GM12878 (cell line): ENCODE measurements at regions not wholly inside any gene's neighbourhood (a gene's known extent, or its start where the extent isn't known, plus 50 kb on each side); places are given as distances from the start of the nearest gene placed in this dataset.

Source experiments
- ATAC-seq: fragments of 200-7000 bp; cut with Tn5 transposase; 3 replicates; pipeline ENCODE4 v1.9.1; 2020; ENCODE audit warnings: mild to moderate bottlenecking, moderate library complexity
- BruUV-seq: library from RNA; stranded (reverse); fragments of 400-500 nt; replicated peaks from 2 replicates; lab custom pipeline; 2021; lab: Mats Ljungman, UMichigan
- CTCF ChIA-PET: fragments of 300-600 bp; sonication (Branson Sonifier 250); formaldehyde crosslinking; extraction: SDS; loops from one replicate; lab custom pipeline; 2021; ENCODE audit warnings: inconsistent platforms; lab: Yijun Ruan, JAX
- POLR2A ChIA-PET: fragments of 350-600 bp; formaldehyde crosslinking; extraction: SDS; loops from one replicate; lab custom pipeline; 2021; ENCODE audit warnings: inconsistent platforms; lab: Charles Lee
- RAD21 ChIA-PET: fragments of 300-600 bp; sonication (Branson Sonifier 250); formaldehyde crosslinking; loops from one replicate; lab custom pipeline; 2023; ENCODE audit warnings: antibody characterized with exemption; ENCODE audit not compliant: unreplicated experiment; lab: Charles Lee
- SMC1A ChIA-PET: fragments of 300-600 bp; sonication (Branson Sonifier 250); formaldehyde crosslinking; loops from one replicate; lab custom pipeline; 2023; ENCODE audit not compliant: unreplicated experiment, uncharacterized antibody; lab: Charles Lee
- DNase-seq: peaks from one replicate; pipeline ENCODE4 v3.0.0-alpha.2; 2011; ENCODE audit warnings: low read depth, low spot score
- FAIRE-seq: peaks from 3 replicates; lab custom pipeline; 2011; peaks lifted over from hg19 to GRCh38; lab: Jason Lieb, UNC
- H2AFZ ChIP-seq: 2 replicates; pipeline ENCODE4 v1.6.0; 2011; ENCODE audit warnings: low read depth, low read length, control low read depth; ENCODE audit not compliant: control insufficient read depth
- H3K27ac ChIP-seq: 2 replicates; pipeline ENCODE4 v1.5.1; 2011; ENCODE audit warnings: control low read depth; ENCODE audit not compliant: control insufficient read depth, insufficient read depth
- H3K27me3 ChIP-seq, 2 experiments: replicated peaks in 1 of 2; 2 replicates each; pipeline versions ENCODE4 v1.6.0 to v1.6.1; 2011; ENCODE audit warnings: low read length in 1 of 2; ENCODE audit not compliant: control insufficient read depth in 2 of 2, insufficient read depth in 2 of 2
- H3K36me3 ChIP-seq, 2 experiments: 2 replicates each; pipeline ENCODE4 v1.5.1; 2011; ENCODE audit warnings: low read length in 1 of 2; ENCODE audit not compliant: control insufficient read depth in 2 of 2, insufficient read depth in 2 of 2
- H3K4me1 ChIP-seq: 2 replicates; pipeline ENCODE4 v1.6.1; 2011; ENCODE audit warnings: mild to moderate bottlenecking, low read length, moderate library complexity, mixed read lengths; ENCODE audit not compliant: control insufficient read depth, insufficient read depth
- H3K4me2 ChIP-seq: 2 replicates; pipeline ENCODE4 v1.6.0; 2011; ENCODE audit warnings: control low read depth; ENCODE audit not compliant: control insufficient read depth, insufficient read depth
- H3K4me3 ChIP-seq: fragments of 200-600 bp; sonication (generic); 2 replicates; pipeline ENCODE4 v1.5.1; 2016
- H3K79me2 ChIP-seq: 2 replicates; pipeline ENCODE4 v1.6.0; 2011; ENCODE audit warnings: low read length; ENCODE audit not compliant: control insufficient read depth, insufficient read depth
- H3K9ac ChIP-seq: 2 replicates; pipeline ENCODE4 v1.8.0; 2011; ENCODE audit warnings: low read length, control low read depth, mixed read lengths; ENCODE audit not compliant: control insufficient read depth, insufficient read depth
- H3K9me3 ChIP-seq: replicated peaks from 3 replicates; pipeline ENCODE4 v1.5.1; 2011; ENCODE audit warnings: mild to moderate bottlenecking, low read length; ENCODE audit not compliant: control insufficient read depth, insufficient read depth
- H4K20me1 ChIP-seq: 2 replicates; pipeline ENCODE4 v1.6.0; 2011; ENCODE audit not compliant: control insufficient read depth, insufficient read depth
- ATF7 ChIP-seq: fragments of 450-650 bp; IDR thresholded peaks from 2 replicates; pipeline ENCODE4 v1.6.1; 2016; ENCODE audit warnings: low read depth, mild to moderate bottlenecking
- HDAC6 ChIP-seq: fragments of 200-600 bp; sonication (generic); IDR thresholded peaks from one replicate; pipeline ENCODE4 v1.8.0; 2017; ENCODE audit warnings: antibody characterized with exemption; ENCODE audit not compliant: unreplicated experiment
- HDGF ChIP-seq: fragments of 450-650 bp; IDR thresholded peaks from 2 replicates; pipeline ENCODE4 v1.6.1; 2016; ENCODE audit warnings: antibody characterized with exemption
- NFYB ChIP-seq: IDR thresholded peaks from 2 replicates; pipeline ENCODE4 v1.6.1; 2011; ENCODE audit warnings: low read depth, mild to moderate bottlenecking, low read length, improper control_type of control experiment, moderate library complexity; ENCODE audit not compliant: insufficient read depth
- PAX8 ChIP-seq: fragments of 450-650 bp; IDR thresholded peaks from 2 replicates; pipeline ENCODE4 v1.6.1; 2017; ENCODE audit warnings: mild to moderate bottlenecking, moderate library complexity
- PML ChIP-seq: IDR thresholded peaks from 2 replicates; pipeline ENCODE4 v1.6.1; 2012; ENCODE audit warnings: low read length, inconsistent platforms
- POLR2A ChIP-seq: IDR thresholded peaks from 2 replicates; pipeline ENCODE4 v1.6.1; 2011; ENCODE audit warnings: low read depth, mild to moderate bottlenecking, low read length
- POU2F2 ChIP-seq: IDR thresholded peaks from 3 replicates; pipeline ENCODE4 v1.6.1; 2011; ENCODE audit warnings: low read depth, mild to moderate bottlenecking, low read length, borderline replicate concordance
- SREBF1 ChIP-seq: IDR thresholded peaks from 2 replicates; pipeline ENCODE4 v1.6.1; 2012; ENCODE audit warnings: mild to moderate bottlenecking, low read length
- ZNF217 ChIP-seq: fragments of 450-650 bp; IDR thresholded peaks from 2 replicates; pipeline ENCODE4 v1.6.1; 2017; ENCODE audit warnings: antibody characterized with exemption, mild to moderate bottlenecking
- ZNF384 ChIP-seq: IDR thresholded peaks from 2 replicates; pipeline ENCODE4 v1.6.1; 2012; ENCODE audit warnings: low read depth, mild to moderate bottlenecking, low read length, improper control_type of control experiment, borderline replicate concordance
- ZNF622 ChIP-seq: fragments of 450-650 bp; IDR thresholded peaks from 2 replicates; pipeline ENCODE4 v1.6.1; 2017; ENCODE audit warnings: mild to moderate bottlenecking, inconsistent platforms
- WGBS: methylation state at CpG from one replicate; pipeline ENCODE4 v1.1.6; 2016; ENCODE audit warnings: low lambda C conversion rate; ENCODE audit not compliant: insufficient replicate concordance, insufficient coverage; ENCODE audit errors: missing lambda C conversion rate; 5-methylcytosine and 5-hydroxymethylcytosine counted together
- in situ Hi-C: fragments of 300-500 bp; cut with MboI; formaldehyde crosslinking; loops from 9 replicates; pipeline ENCODE4 v1.14.3; 2018; ENCODE audit warnings: mixed read lengths
- intact Hi-C: fragments of 100-400 bp; cut with micrococcal nuclease; formaldehyde crosslinking; loops from one replicate; pipeline ENCODE4 v1.14.2; 2022; ENCODE audit not compliant: unreplicated experiment
- TF ChIP-seq, protein P1 (sequence below): IDR thresholded peaks from 2 replicates; pipeline ENCODE4 v1.6.1; 2012; ENCODE audit warnings: low read length, inconsistent platforms
- TF ChIP-seq, protein P2 (sequence below): IDR thresholded peaks from 2 replicates; pipeline ENCODE4 v1.6.1; 2011; ENCODE audit warnings: borderline replicate concordance, low read depth, mild to moderate bottlenecking, moderate library complexity, low read length; ENCODE audit not compliant: insufficient read depth, poor library complexity, severe bottlenecking
- TF ChIP-seq, protein P3 (sequence below): fragments of 450-650 bp; conservative IDR thresholded peaks from 2 replicates; pipeline ENCODE4 v1.6.1; 2017; ENCODE audit warnings: mild to moderate bottlenecking, moderate library complexity
- TF ChIP-seq, protein P4 (sequence below): fragments of 450-650 bp; IDR thresholded peaks from 2 replicates; pipeline ENCODE4 v1.6.1; 2016; ENCODE audit warnings: mild to moderate bottlenecking

DNA sequence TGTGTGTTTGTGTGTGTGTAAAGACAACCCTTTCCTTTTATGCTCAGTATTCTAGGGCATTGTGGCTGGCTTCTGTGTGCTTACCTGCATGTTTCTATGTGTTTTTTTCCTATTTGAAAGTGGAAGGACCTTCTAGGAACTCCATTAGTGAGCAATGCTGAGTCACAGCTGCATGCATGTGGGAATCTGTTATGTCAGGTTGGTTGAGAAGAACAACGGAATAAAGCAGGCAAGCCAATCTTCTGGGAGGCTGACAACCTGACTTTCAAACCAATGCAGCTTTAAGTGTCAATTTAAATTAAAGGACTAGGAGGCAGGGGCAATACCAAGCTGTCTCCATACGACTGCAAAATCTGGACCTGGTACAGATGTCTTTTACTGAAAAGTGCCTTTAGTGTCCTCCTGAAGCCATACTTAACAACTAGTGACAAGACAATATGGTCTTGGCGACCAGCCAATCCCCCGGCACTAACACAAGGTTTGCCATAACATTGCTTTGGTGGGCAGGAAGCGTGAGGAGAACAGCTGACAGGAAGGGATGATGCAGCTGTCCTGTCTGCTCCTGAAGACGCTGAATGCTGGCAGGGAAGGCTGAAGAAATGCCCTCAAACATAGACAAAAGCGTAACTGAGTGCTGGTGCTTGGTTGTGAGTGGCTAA is 514.7 kb upstream of the CDH7 start (continued):
- TF ChIP-seq, protein P1, sequence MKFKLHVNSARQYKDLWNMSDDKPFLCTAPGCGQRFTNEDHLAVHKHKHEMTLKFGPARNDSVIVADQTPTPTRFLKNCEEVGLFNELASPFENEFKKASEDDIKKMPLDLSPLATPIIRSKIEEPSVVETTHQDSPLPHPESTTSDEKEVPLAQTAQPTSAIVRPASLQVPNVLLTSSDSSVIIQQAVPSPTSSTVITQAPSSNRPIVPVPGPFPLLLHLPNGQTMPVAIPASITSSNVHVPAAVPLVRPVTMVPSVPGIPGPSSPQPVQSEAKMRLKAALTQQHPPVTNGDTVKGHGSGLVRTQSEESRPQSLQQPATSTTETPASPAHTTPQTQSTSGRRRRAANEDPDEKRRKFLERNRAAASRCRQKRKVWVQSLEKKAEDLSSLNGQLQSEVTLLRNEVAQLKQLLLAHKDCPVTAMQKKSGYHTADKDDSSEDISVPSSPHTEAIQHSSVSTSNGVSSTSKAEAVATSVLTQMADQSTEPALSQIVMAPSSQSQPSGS, result no peak
- TF ChIP-seq ZNF622, result no peak
- TF ChIP-seq, protein P2, sequence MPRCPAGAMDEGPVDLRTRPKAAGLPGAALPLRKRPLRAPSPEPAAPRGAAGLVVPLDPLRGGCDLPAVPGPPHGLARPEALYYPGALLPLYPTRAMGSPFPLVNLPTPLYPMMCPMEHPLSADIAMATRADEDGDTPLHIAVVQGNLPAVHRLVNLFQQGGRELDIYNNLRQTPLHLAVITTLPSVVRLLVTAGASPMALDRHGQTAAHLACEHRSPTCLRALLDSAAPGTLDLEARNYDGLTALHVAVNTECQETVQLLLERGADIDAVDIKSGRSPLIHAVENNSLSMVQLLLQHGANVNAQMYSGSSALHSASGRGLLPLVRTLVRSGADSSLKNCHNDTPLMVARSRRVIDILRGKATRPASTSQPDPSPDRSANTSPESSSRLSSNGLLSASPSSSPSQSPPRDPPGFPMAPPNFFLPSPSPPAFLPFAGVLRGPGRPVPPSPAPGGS, result no peak
- TF ChIP-seq ZNF384, result no peak
- TF ChIP-seq, protein P3, sequence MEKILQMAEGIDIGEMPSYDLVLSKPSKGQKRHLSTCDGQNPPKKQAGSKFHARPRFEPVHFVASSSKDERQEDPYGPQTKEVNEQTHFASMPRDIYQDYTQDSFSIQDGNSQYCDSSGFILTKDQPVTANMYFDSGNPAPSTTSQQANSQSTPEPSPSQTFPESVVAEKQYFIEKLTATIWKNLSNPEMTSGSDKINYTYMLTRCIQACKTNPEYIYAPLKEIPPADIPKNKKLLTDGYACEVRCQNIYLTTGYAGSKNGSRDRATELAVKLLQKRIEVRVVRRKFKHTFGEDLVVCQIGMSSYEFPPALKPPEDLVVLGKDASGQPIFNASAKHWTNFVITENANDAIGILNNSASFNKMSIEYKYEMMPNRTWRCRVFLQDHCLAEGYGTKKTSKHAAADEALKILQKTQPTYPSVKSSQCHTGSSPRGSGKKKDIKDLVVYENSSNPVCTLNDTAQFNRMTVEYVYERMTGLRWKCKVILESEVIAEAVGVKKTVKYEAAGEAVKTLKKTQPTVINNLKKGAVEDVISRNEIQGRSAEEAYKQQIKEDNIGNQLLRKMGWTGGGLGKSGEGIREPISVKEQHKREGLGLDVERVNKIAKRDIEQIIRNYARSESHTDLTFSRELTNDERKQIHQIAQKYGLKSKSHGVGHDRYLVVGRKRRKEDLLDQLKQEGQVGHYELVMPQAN, result no peak

DNA sequence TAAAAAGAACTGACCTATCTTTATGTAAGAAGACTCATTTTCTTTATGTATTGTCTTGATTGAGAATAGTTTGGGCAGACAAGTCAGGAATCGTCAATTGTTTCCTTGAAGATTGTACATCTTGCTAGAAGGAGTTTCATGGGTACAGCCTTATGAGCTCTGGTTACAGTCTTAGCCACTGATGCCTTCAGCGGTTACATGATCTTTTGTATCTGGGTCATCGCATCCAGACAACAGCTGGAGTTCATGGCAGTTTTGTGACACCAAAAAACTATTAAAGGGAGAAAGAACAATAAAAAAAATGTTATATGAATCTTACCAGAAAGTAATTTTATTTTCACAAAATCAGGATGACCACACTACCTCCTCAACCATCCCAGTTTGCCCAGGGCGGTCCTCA is 520.5 kb upstream of the CDH7 start:
- 37% methylated on average over 4 of the region's 4 CpGs for WGBS
- ChIA-PET RAD21 (no interaction called here), SMC1A (interaction anchor here (0.6 kb wide), 1 partner anchor 13 kb away, joined by 3 read pairs; no protein-coding TSS in a partner anchor), CTCF (no interaction called here)
- Histone ChIP-seq H3K9me3 (no peaks in the 10 kb centered on the region), H3K27ac (no peak overlapping the region), H2AFZ (no peak overlapping the region), H3K27me3 (no peaks in the 10 kb centered on the region), H3K9ac (no peak overlapping the region), H3K4me2 (no peak overlapping the region), H3K36me3 (no peaks in the 10 kb centered on the region), H3K4me3 (no peak overlapping the region)
- intact Hi-C loops, result no loop called here
- in situ Hi-C loops, result no loop called here
- no peak for TF ChIP-seq PAX8
- no peak for TF ChIP-seq NFYB
- TF ChIP-seq ZNF217, result no peak
- TF ChIP-seq, protein P4, sequence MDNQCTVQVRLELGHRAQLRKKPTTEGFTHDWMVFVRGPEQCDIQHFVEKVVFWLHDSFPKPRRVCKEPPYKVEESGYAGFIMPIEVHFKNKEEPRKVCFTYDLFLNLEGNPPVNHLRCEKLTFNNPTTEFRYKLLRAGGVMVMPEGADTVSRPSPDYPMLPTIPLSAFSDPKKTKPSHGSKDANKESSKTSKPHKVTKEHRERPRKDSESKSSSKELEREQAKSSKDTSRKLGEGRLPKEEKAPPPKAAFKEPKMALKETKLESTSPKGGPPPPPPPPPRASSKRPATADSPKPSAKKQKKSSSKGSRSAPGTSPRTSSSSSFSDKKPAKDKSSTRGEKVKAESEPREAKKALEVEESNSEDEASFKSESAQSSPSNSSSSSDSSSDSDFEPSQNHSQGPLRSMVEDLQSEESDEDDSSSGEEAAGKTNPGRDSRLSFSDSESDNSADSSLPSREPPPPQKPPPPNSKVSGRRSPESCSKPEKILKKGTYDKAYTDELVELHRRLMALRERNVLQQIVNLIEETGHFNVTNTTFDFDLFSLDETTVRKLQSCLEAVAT, result no peak
- TF ChIP-seq, protein P3, result no peak
- no peak for TF ChIP-seq SREBF1
- TF ChIP-seq PML, result no peak
- TF ChIP-seq HDGF, result no peak
- TF ChIP-seq POU2F2, result no peak
- no peak for TF ChIP-seq POLR2A
- no peak for TF ChIP-seq HDAC6
- no peak for TF ChIP-seq ATF7
- TF ChIP-seq, all 136 proteins: peak for 0
- H3K4me1 ChIP-seq, result no peaks in the 10 kb centered on the region
- DNase-seq, result no peak
- POLR2A ChIA-PET, result no interaction called here
- ATAC-seq, result no peak
- H4K20me1 ChIP-seq, result no peaks in the 10 kb centered on the region
- H3K79me2 ChIP-seq, result no peaks in the 10 kb centered on the region
- no peak for FAIRE-seq
- BruUV-seq, result no TSS peak
